ENCODE measurements at regions not wholly inside any gene's neighbourhood (a gene's known extent, or its start where the extent isn't known, plus 50 kb on each side); places are given as distances from the start of the nearest gene placed in this dataset.
A peak's percentile ranks its signal among the peaks of the same experiment; 100 is the strongest.

DNA sequence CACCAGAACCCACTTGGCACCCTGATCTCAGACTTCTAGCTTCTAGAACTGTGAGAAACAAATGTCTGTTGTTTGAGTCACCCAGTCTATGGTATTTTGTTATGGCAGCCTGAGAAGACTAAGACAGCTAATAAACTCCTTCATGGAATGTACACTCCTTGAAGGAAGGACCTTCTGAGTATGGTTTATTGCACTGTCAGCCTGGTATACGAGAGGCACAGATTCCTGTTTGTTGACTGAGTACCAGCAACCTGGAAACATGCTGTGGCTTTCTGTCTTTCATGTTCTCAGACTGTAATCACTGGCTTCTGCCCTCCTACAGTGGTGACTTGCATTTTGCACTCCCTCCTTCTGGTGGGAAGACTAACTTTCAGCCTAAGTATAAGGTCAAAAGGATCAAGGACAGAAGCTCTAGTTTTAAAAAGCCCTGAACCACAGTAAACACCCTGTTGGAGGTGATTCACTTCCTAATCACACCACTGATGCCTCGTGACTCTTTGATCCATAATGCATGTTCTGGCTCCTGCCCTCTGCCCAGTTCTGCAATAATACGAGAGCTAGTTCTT is 319.0 kb upstream of the NPSR1 start:
- no peak overlapping the region for H3K4me3 ChIP-seq (ENCODE audit: low read length)
- TF ChIP-seq, protein P1, sequence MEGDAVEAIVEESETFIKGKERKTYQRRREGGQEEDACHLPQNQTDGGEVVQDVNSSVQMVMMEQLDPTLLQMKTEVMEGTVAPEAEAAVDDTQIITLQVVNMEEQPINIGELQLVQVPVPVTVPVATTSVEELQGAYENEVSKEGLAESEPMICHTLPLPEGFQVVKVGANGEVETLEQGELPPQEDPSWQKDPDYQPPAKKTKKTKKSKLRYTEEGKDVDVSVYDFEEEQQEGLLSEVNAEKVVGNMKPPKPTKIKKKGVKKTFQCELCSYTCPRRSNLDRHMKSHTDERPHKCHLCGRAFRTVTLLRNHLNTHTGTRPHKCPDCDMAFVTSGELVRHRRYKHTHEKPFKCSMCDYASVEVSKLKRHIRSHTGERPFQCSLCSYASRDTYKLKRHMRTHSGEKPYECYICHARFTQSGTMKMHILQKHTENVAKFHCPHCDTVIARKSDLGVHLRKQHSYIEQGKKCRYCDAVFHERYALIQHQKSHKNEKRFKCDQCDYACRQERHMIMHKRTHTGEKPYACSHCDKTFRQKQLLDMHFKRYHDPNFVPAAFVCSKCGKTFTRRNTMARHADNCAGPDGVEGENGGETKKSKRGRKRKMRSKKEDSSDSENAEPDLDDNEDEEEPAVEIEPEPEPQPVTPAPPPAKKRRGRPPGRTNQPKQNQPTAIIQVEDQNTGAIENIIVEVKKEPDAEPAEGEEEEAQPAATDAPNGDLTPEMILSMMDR (conservative IDR thresholded peaks at IDR 0.05; ENCODE audit: low read depth, low read length) = no peak
- DNase-seq (ENCODE audit: low read depth) = no peak

DNA sequence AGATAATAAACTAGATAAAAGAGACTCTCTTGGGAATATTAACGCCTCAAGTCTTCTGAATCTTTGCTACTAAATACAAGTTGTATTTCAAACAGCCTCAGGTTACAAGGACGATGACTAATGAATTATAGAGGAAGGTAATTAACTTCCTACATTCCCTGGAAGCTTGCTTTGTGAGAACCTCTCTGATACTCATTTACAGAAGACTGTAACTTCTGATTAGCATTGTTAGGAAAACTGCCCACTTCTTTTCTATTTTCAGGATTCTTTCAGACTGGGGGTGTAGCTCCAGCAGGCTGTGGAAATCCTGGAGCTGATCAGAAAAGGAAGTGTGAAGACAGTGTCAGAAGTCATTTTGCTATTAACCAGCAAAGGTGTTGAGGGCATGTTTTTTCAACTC is 316.7 kb upstream of the NPSR1 start:
- DNase-seq (ENCODE audit: low read depth) = peak; percentile 39
- H3K4me3 ChIP-seq (ENCODE audit: low read length) = no peak overlapping the region
- TF ChIP-seq, protein P1 (conservative IDR thresholded peaks at IDR 0.05; ENCODE audit: low read depth, low read length) = no peak

DNA sequence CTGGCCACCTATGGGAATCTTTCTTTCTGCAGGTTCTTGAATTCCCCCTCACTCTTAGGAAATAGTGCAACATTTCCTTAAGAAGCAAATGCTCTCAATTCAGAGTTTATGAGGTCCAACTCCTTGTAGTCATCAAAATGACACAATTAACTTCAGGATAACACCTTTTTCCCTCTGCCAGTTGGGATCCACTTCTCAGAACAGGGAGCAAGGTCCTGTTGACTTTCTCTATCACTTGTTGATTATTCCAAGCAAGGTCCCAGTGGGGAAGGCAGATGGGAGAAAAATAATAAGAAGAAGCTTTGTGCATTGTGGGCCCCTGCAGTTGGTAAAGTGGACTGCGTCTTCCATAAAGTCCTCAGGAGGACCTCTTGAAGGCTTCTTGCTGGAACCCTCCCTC is 315.6 kb upstream of the NPSR1 start:
- no peak overlapping the region for H3K4me3 ChIP-seq (ENCODE audit: low read length)
- TF ChIP-seq, protein P1 (conservative IDR thresholded peaks at IDR 0.05; ENCODE audit: low read depth, low read length) = no peak
- DNase-seq (ENCODE audit: low read depth) = no peak

DNA sequence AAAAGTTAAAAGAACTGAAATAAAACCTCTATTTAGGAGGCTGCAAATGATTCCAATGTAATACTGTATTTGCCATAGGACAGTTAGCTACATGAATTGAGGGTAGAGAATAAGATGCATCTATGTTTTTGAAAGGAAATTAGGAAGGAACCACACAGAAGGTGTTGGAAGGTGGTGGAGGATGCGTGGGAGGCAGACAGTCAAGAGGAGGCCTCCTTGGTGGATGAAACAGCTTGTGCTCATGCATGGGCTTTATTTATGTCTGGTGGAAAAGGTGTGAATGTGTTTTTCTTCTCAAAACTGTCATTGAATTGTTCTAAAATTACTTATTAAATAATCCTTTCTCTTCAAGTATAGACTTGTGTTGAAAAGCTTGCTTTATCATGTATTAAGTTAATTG is 314.4 kb upstream of the NPSR1 start:
- TF ChIP-seq, protein P1 (conservative IDR thresholded peaks at IDR 0.05; ENCODE audit: low read depth, low read length) = no peak
- no peak for DNase-seq (ENCODE audit: low read depth)
- H3K4me3 ChIP-seq (ENCODE audit: low read length) = no peak overlapping the region

DNA sequence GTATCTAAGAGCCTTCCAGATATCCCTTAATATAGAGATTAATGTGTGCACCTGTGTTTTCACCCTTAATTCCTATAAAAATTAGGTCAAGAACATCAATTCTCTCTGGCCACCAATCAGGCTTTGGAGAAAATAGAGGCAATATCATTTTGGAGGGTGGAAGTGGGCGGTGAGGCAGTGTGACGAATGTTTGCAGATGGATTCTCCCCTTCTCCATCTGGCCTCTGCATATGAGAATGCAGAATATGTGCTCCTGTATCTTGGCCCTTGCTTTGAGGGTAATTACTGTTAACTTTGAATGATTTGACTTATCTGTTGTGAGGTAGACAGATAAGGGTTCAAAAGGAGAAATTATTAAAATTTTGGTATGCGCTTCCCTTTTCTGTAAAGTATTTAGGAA is 304.0 kb upstream of the NPSR1 start:
- H3K4me3 ChIP-seq (ENCODE audit: low read length) = no peak overlapping the region
- DNase-seq (ENCODE audit: low read depth) = no peak
- TF ChIP-seq, protein P1 (conservative IDR thresholded peaks at IDR 0.05; ENCODE audit: low read depth, low read length) = no peak

DNA sequence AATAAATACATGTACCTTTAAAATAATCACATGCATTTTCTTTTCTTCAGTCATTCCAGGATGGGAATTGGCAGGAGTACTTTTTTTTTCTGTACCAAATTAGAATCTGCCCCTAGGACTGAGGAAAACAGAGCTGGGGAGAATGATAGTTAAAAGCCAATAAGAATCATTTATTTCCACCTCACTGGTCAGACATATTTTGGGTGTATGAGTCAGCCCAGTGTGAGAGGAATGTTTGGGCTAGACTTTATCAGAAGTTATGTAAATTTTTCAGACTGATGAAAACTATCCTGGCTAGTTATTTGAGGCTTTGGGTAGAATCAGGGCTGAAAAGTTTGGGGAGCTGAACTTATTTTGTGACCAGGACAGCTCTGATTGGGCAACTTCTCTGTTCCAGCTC is 303.1 kb upstream of the NPSR1 start:
- TF ChIP-seq, protein P1 (conservative IDR thresholded peaks at IDR 0.05; ENCODE audit: low read depth, low read length) = no peak
- H3K4me3 ChIP-seq (ENCODE audit: low read length) = no peak overlapping the region
- DNase-seq (ENCODE audit: low read depth) = peak; percentile 39

DNA sequence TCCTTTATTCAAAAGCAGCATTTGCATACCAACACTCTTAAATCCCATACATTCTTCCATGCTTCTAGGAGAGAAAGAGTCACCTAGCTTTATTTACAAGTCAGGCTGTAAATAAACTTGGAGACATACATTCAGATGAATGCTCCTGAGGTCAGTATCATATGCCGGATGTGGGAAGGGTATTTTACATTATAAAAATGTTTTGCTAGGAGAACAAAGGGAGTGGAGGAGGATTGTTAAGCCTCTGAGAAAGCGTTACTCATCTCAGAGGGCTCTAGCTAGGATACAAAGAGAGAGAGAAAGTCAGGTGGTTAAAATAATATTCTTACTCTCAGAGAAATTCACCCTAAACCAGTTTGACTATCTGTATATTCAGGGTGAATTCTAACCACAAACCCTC is 300.9 kb upstream of the NPSR1 start:
- peak; percentile 12 for DNase-seq (ENCODE audit: low read depth)
- no peak overlapping the region for H3K4me3 ChIP-seq (ENCODE audit: low read length)
- TF ChIP-seq, protein P1 (conservative IDR thresholded peaks at IDR 0.05; ENCODE audit: low read depth, low read length) = no peak

Measured in retinal pigment epithelial cell (primary cell).